ENCODE measurements at regions not wholly inside any gene's neighbourhood (a gene's known extent, or its start where the extent isn't known, plus 50 kb on each side); places are given as distances from the start of the nearest gene placed in this dataset.

DNA sequence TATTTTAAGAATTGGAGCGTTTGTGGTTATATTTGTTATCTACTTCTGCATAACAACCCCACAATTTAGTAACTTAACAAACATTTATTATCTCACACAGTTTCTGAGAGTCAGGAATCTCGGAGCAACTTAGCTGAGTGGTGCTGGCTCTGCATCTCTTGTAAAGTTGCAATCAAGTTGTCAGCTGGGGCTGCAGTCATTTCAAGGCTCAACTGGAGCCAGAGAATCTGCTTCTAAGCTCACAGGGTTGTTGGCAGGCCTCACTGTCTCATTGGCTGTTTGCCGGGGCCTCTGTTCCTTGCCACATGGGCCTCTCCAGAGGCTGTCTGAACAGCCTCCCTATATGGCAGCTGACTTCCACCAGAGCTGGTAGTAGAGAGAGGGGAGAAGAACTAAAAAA, 281.2 kb upstream of the GNPDA2 start:
- TF ChIP-seq REST (IDR thresholded peaks at IDR 0.05; ENCODE audit: low read depth), result no peak
- TF ChIP-seq YY1 (IDR thresholded peaks at IDR 0.05; ENCODE audit: low read depth), result no peak
- TF ChIP-seq MAX (IDR thresholded peaks at IDR 0.05), result no peak
- TF ChIP-seq, protein P1, sequence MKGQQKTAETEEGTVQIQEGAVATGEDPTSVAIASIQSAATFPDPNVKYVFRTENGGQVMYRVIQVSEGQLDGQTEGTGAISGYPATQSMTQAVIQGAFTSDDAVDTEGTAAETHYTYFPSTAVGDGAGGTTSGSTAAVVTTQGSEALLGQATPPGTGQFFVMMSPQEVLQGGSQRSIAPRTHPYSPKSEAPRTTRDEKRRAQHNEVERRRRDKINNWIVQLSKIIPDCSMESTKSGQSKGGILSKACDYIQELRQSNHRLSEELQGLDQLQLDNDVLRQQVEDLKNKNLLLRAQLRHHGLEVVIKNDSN (IDR thresholded peaks at IDR 0.05), result no peak
- no peak for TF ChIP-seq NFIC (IDR thresholded peaks at IDR 0.05)
- TF ChIP-seq EGR1 (IDR thresholded peaks at IDR 0.05), result no peak
- no peak for TF ChIP-seq EP300 (IDR thresholded peaks at IDR 0.05; ENCODE audit: borderline replicate concordance)
- TF ChIP-seq TAF1 (IDR thresholded peaks at IDR 0.05; ENCODE audit: low read depth), result no peak
- no peak for TF ChIP-seq ZBTB7A (IDR thresholded peaks at IDR 0.05; ENCODE audit: low read depth)
- TF ChIP-seq RAD21 (IDR thresholded peaks at IDR 0.05; ENCODE audit: low read depth), result no peak
- no peak for TF ChIP-seq CREB1 (IDR thresholded peaks at IDR 0.05; ENCODE audit: low read depth)
- no peak for TF ChIP-seq CEBPB (IDR thresholded peaks at IDR 0.05)
- TF ChIP-seq TCF12 (IDR thresholded peaks at IDR 0.05; ENCODE audit: low read depth), result no peak
- TF ChIP-seq FOXM1 (IDR thresholded peaks at IDR 0.05; ENCODE audit: borderline replicate concordance, low read depth), result no peak

All from Ishikawa (cell line).